ENCODE measurements at regions not wholly inside any gene's neighbourhood (a gene's known extent, or its start where the extent isn't known, plus 50 kb on each side); places are given as distances from the start of the nearest gene placed in this dataset.

DNA sequence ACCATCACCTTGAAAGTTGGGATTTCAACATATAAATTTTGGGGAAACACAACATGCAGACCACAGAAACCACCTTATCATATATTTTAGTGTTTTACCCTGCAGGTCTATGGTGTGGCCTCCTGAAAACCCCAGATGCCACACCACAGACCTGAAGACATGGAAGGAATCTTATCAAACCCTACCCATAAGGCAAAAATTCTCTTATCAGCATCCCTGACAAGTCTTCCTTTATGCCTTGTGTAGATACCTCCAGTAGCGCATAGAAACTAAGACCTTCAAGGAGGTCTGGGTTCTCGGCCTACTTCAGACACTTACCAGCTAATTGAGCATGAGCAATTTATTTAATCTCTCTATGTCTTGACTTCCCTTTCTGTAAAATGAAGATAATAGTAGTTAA, 59.1 kb upstream of the SLC14A2 start:
- TF ChIP-seq, protein P1, sequence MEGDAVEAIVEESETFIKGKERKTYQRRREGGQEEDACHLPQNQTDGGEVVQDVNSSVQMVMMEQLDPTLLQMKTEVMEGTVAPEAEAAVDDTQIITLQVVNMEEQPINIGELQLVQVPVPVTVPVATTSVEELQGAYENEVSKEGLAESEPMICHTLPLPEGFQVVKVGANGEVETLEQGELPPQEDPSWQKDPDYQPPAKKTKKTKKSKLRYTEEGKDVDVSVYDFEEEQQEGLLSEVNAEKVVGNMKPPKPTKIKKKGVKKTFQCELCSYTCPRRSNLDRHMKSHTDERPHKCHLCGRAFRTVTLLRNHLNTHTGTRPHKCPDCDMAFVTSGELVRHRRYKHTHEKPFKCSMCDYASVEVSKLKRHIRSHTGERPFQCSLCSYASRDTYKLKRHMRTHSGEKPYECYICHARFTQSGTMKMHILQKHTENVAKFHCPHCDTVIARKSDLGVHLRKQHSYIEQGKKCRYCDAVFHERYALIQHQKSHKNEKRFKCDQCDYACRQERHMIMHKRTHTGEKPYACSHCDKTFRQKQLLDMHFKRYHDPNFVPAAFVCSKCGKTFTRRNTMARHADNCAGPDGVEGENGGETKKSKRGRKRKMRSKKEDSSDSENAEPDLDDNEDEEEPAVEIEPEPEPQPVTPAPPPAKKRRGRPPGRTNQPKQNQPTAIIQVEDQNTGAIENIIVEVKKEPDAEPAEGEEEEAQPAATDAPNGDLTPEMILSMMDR (conservative IDR thresholded peaks at IDR 0.05), result no peak
- TF ChIP-seq ZFX (IDR thresholded peaks at IDR 0.05), result no peak

Data from C4-2B (cell line).